GM21381 (cell line): ENCODE measurements at regions not wholly inside any gene's neighbourhood (a gene's known extent, or its start where the extent isn't known, plus 50 kb on each side); places are given as distances from the start of the nearest gene placed in this dataset.
"Not testable (repeated sequence)": the region's sequence is repeated elsewhere in the genome, so short reads cannot be mapped to it uniquely, and the experiment has no call there.

Experiments used
- ATAC-seq: cut with Tn5 transposase; IDR thresholded peaks from one replicate; pipeline ENCODE4 v1.9.1; 2021; ENCODE audit warnings: mild to moderate bottlenecking, moderate library complexity; ENCODE audit not compliant: unreplicated experiment

GRCh38 chr13:44853641-44854040 lies 135.6 kb downstream of the NUFIP1 start:
- ATAC-seq: no peak

- no peak for ATAC-seq
Measured at GRCh38 chr13:44848920-44849676, 140.2 kb downstream of the NUFIP1 start.

- ATAC-seq: not testable (repeated sequence)
Measured at GRCh38 chr13:44845281-44846058, 143.8 kb downstream of the NUFIP1 start.

GRCh38 chr13:44844786-44845185 lies 144.5 kb downstream of the NUFIP1 start:
- no peak for ATAC-seq

- ATAC-seq: no peak
Measured at GRCh38 chr13:44843403-44843802, 145.9 kb downstream of the NUFIP1 start.

- no peak for ATAC-seq
Measured at GRCh38 chr13:44842158-44842557, 147.1 kb downstream of the NUFIP1 start.

- no peak for ATAC-seq
Measured at GRCh38 chr13:44840131-44840530, 149.1 kb downstream of the NUFIP1 start.

- no peak for ATAC-seq
Measured at GRCh38 chr13:44837250-44837649, 152.0 kb downstream of the NUFIP1 start.

- ATAC-seq: no peak
Measured at GRCh38 chr13:44834404-44834803, 154.9 kb downstream of the NUFIP1 start.

- no peak for ATAC-seq
Measured at GRCh38 chr13:44833626-44834025, 155.6 kb downstream of the NUFIP1 start.

- ATAC-seq: no peak
Measured at GRCh38 chr13:44833139-44833538, 156.1 kb downstream of the NUFIP1 start.

GRCh38 chr13:44826591-44827350 lies 162.5 kb downstream of the NUFIP1 start:
- no peak for ATAC-seq

- ATAC-seq: no peak
Measured at GRCh38 chr13:44825953-44826352, 163.3 kb downstream of the NUFIP1 start.

- ATAC-seq: not testable (repeated sequence)
Measured at GRCh38 chr13:44823555-44823954, 165.7 kb downstream of the NUFIP1 start.

GRCh38 chr13:44822291-44822690 lies 167.0 kb downstream of the NUFIP1 start:
- ATAC-seq: no peak

- ATAC-seq: no peak
Measured at GRCh38 chr13:44819772-44820171, 169.5 kb downstream of the NUFIP1 start.

- no peak for ATAC-seq
Measured at GRCh38 chr13:44819245-44819644, 170.0 kb downstream of the NUFIP1 start.

- no peak for ATAC-seq
Measured at GRCh38 chr13:44818428-44818827, 170.8 kb downstream of the NUFIP1 start.

GRCh38 chr13:44818016-44818415 lies 171.3 kb downstream of the NUFIP1 start:
- ATAC-seq: no peak

GRCh38 chr13:44817131-44817671 lies 172.1 kb downstream of the NUFIP1 start:
- no peak for ATAC-seq

- ATAC-seq: no peak
Measured at GRCh38 chr13:44816701-44817100, 172.6 kb downstream of the NUFIP1 start.
